GM21717 (cell line): ENCODE measurements at regions not wholly inside any gene's neighbourhood (a gene's known extent, or its start where the extent isn't known, plus 50 kb on each side); places are given as distances from the start of the nearest gene placed in this dataset.
"Not testable (repeated sequence)": the region's sequence is repeated elsewhere in the genome, so short reads cannot be mapped to it uniquely, and the experiment has no call there.

Source experiments
- ATAC-seq: cut with Tn5 transposase; IDR thresholded peaks from one replicate; pipeline ENCODE4 v1.9.1; 2021; ENCODE audit warnings: mild to moderate bottlenecking, moderate library complexity; ENCODE audit not compliant: unreplicated experiment

DNA sequence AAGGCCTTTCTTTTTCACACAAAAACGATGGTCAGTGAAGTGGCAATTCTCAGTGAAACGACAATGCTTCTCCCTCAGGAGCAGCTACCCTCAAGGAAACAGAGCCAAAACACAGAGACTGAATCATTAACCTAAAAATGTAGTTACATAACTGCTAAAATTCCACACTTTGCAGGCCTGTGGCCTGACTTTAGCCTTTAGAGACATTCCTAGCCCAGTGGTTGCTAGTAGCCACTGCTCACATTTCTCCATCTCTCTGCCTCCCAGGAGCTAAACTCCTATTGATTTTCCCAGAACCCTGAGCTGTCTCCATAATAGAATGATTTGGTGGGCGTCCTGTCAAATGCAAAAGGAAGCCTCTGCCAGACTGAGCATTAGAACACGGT is 630.1 kb upstream of the KCNMB2 start:
- ATAC-seq, result no peak

DNA sequence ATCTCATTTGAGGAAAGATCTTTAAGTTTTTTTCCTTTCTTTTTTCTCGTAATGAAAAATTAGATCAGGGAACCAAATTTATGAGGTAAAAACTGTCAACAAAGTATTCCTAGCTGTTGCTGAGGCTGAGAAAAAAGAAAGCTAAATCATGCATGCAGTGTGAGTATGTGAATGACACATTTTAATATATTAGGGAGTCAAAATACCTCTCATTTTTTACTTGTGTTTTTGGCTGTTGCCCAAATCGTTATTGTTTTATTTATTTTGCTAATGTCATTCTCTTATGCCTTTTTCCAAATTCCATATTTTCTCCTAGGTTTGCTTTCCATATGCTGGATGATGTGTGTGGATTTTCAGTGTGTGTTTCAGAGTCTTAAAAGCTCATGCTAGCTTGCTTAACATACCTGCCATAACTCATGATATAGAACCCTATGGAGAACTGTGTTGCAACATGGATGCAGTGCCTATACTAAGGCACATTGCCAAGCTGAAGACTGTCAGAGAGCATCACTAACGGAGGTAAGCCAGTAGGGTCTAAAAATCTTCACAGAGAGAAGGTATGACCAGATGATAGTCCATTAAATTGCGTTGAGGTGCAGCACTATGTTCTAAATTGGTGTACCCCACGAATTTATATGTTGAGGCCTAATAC is 629.5 kb upstream of the KCNMB2 start:
- ATAC-seq, result no peak

GRCh38 chr3:177909530-177909929 is 626.7 kb upstream of the KCNMB2 start:
- not testable (repeated sequence) for ATAC-seq

GRCh38 chr3:177914224-177914623 is 622.0 kb upstream of the KCNMB2 start:
- no peak for ATAC-seq

GRCh38 chr3:177916461-177916860 is 619.8 kb upstream of the KCNMB2 start:
- no peak for ATAC-seq

GRCh38 chr3:177917234-177917861 is 618.9 kb upstream of the KCNMB2 start:
- ATAC-seq, result no peak

DNA sequence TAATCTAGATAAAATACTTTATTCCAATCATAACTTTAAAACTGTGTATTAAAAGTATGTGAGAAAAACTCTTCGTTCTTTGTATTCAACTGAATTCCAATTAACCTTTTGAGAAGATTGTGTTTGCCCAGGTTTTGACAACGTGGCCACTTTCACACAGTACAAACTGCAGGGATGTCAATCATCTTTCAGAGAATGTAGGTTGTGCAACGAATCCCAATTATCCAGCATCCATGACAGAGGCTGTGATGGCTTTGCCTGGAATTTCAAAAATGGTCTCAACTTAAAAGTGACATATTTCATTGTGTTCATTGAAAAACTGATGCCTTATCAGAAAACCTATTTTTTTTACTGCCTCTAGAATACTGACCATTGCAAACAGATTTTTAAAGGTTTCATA is 615.1 kb upstream of the KCNMB2 start:
- ATAC-seq, result no peak

- ATAC-seq, result no peak
These were observed 612.0 kb upstream of the KCNMB2 start for GRCh38 chr3:177924261-177924660.

- peak; percentile 77 for ATAC-seq
These were observed 607.9 kb upstream of the KCNMB2 start for GRCh38 chr3:177928172-177928873.

DNA sequence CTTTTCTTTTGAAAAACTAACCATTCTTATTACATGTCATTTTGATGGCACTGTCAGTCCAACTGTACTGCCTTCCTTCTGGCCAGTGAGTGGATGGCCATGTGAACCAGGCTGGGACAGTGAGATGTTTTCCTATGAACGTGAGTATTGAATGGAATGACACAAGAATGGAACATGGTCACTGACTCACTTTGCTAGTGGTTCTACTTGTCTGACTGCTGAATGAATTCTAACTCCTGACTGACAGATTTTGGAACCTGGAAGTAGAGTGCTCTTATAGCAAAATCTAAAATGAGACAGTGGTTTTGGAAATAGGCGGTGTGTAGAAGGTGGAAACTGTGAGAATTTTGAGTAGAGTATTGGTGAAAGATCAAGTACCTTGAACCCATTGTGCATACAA is 606.9 kb upstream of the KCNMB2 start:
- no peak for ATAC-seq

DNA sequence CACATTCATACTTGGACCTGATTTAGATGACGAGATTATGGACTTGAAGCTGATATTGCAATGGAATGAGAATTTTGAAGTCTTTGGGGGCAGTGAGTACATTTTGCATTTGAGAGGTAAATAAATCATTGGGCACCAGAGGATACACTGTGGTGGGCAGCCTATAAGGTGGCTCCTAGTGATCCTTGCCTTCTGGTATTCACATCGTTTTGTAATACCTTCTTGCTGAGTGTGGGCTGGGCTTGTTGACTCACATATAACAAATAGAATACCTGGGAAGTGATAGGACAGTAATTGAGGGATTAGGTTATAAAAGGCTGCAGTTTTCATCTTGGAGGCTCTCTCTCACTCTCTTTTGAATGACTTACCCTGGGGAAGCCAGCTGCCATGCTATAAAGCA is 605.5 kb upstream of the KCNMB2 start:
- ATAC-seq, result no peak

- ATAC-seq, result no peak
These were observed 604.9 kb upstream of the KCNMB2 start for GRCh38 chr3:177931346-177931745.

- ATAC-seq, result no peak
These were observed 603.9 kb upstream of the KCNMB2 start for GRCh38 chr3:177932346-177932745.

DNA sequence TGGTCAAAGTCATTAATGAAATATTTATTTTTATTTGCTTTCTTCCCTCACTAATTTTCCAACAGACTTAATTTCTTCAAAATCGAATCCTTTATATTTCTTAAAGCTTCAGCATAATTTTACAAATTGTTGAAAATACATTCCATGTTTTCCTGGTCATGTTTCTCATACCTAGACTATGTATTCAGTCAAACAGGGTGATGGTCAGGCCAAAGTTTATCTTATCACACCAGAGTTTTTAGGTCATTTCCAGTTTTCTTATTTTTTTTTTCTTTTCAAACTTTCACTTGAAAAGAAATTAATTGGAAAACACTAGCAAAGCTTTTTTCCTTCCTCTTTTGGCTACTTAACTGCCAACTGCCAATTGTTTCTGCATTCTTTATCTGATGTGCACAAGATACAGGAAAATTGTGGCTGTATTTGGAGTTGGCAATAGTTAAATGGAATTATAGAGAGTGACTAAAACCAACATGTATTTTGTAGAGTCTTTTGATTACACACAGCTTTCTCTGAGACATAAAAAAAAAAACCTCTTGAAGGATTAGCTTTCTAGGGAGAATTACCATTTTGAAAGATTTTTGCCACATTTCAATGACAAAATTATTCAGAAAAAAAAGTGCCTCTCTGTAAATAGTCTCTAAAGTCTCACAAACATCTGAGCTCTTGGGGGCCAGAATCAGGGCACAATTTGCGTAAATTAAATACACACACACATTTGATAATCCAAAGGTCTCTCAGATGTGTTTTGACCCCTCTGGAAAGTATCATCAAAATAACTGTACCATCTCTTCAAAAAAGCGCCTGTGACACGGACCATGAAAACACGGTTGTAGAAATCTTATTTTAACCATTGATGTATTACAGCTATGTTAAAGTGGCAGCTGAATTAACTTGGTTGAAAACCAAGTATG is 603.2 kb upstream of the KCNMB2 start:
- no peak for ATAC-seq

GRCh38 chr3:177934001-177934891 is 602.0 kb upstream of the KCNMB2 start:
- no peak for ATAC-seq

DNA sequence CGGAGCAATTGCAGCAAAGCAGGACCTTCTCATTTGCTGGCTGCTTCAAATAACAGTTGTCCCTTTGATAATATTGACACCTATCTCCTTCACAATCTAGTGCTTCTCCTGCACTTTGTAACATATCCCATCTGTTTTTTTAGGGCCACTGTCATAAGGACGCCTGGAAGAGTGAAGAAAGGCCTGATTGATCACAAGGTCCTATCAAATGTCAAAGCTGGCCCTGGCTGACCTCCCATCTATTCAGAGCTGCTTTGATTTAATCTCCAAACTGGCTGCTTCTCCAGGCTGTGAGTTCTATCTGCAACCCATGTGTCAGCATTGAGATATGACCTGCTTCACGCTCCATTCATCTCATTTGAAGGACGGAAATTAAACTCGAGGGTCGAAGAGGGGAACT is 601.2 kb upstream of the KCNMB2 start:
- ATAC-seq, result no peak

- no peak for ATAC-seq
These were observed 599.5 kb upstream of the KCNMB2 start for GRCh38 chr3:177936721-177937120.

- no peak for ATAC-seq
These were observed 593.3 kb upstream of the KCNMB2 start for GRCh38 chr3:177942911-177943310.

DNA sequence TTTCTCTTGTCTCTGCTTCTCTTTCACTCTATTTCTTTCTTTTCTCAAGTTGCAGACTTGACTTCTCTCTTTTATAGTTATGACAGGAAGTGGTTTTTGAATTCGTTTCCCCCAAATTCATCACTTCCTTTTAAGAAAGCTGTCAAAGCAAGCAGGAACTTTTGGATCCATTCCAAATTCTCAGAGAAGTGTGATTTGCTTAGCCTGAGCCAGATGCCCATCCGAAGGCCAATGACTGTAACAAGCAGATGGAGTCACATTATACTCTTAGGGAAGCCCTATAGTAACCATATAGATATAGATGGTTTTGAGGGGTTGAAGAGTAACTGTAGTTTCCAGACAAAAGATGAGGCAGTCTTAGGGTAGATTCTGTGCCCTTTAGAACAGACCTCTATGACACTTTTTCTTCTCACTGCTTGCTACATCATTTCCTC is 592.0 kb upstream of the KCNMB2 start:
- ATAC-seq, result no peak

- ATAC-seq, result no peak
These were observed 590.2 kb upstream of the KCNMB2 start for GRCh38 chr3:177946048-177946447.
